Spleen (tissue), 11 donors: ENCODE measurements at regions not wholly inside any gene's neighbourhood (a gene's known extent, or its start where the extent isn't known, plus 50 kb on each side); places are given as distances from the start of the nearest gene placed in this dataset.

ENCODE experiments used
- DNase-seq: peaks from one replicate; pipeline ENCODE4 v3.0.0-alpha.2; 2020
- H3K27ac ChIP-seq, 8 donors: fragments of 200-600 bp; sonication (generic) in 7 of 8; 1 replicate in 4 of 8; 2 replicates in 4 of 8; pipeline versions ENCODE4 v1.5.0 to v1.8.0; 2016 to 2021; ENCODE audit warnings: inconsistent platforms in 4 of 8, mild to moderate bottlenecking in 4 of 8, moderate library complexity in 1 of 8
- H3K27me3 ChIP-seq, 7 donors: fragments of 200-600 bp; sonication (generic) in 6 of 7; replicated peaks in 1 of 7; 1 replicate in 4 of 7; 2 replicates in 3 of 7; pipeline versions ENCODE4 v1.5.0 to v1.8.0; 2016 to 2021; ENCODE audit warnings: inconsistent platforms in 3 of 7, mild to moderate bottlenecking in 1 of 7
- H3K36me3 ChIP-seq, 6 donors: fragments of 200-600 bp; sonication (generic) in 5 of 6; 1 replicate in 4 of 6; 2 replicates in 2 of 6; pipeline versions ENCODE4 v1.5.0 to v1.8.0; 2016 to 2021; ENCODE audit warnings: inconsistent platforms in 2 of 6
- H3K4me1 ChIP-seq, 6 donors: fragments of 200-600 bp; sonication (generic) in 5 of 6; 1 replicate in 3 of 6; 2 replicates in 3 of 6; pipeline versions ENCODE4 v1.5.0 to v1.8.0; 2016 to 2021; ENCODE audit warnings: inconsistent platforms in 3 of 6
- H3K4me3 ChIP-seq, 8 donors: fragments of 200-600 bp; sonication (generic) in 7 of 8; 1 replicate in 4 of 8; 2 replicates in 4 of 8; pipeline versions ENCODE4 v1.5.0 to v1.8.0; 2016 to 2021; ENCODE audit warnings: inconsistent platforms in 4 of 8, mild to moderate bottlenecking in 4 of 8, moderate library complexity in 2 of 8
- H3K9me3 ChIP-seq, 8 donors: fragments of 200-600 bp; sonication (generic) in 7 of 8; 1 replicate in 4 of 8; 2 replicates in 4 of 8; pipeline versions ENCODE4 v1.5.0 to v1.8.0; 2016 to 2021; ENCODE audit warnings: inconsistent platforms in 4 of 8
- POLR2A ChIP-seq, 3 donors: fragments of 450-650 bp; IDR thresholded peaks; one replicate each; pipeline ENCODE4 v1.5.1; 2017; ENCODE audit warnings: antibody characterized with exemption in 3 of 3, mild to moderate bottlenecking in 1 of 3
- POLR2AphosphoS5 ChIP-seq, 3 donors: sonication (generic); formaldehyde crosslinking; IDR thresholded peaks; one replicate each; pipeline ENCODE4 v1.5.1; 2017; ENCODE audit warnings: antibody characterized with exemption in 3 of 3
- WGBS, 5 donors: extraction: QIAGEN DNeasy Blood & Tissue Kit in 3 of 5; methylation state at CpG; one replicate each; pipeline versions ENCODE4 v1.1.5 to v1.1.7; 2013 to 2018; 5-methylcytosine and 5-hydroxymethylcytosine counted together
- intact Hi-C: fragments of 100-400 bp; cut with DNase I; formaldehyde crosslinking; loops from one replicate; pipeline ENCODE4 v1.15.0; 2023; ENCODE audit warnings: low total_unique reads
- TF ChIP-seq, protein P1 (sequence below), 11 experiments: fragments of 200-600 bp in 7 of 11; fragments of 450-650 bp in 4 of 11; sonication (generic) in 4 of 11; IDR thresholded peaks in 8 of 11; conservative IDR thresholded peaks in 3 of 11; 1 replicate in 7 of 11; 2 replicates in 4 of 11; pipeline versions ENCODE4 v1.4.0 to v1.8.0; 2016 to 2021; ENCODE audit warnings: antibody characterized with exemption in 11 of 11, inconsistent platforms in 4 of 11, mild to moderate bottlenecking in 1 of 11
- donor health status: healthy with polysubstance abuse.
- donor health status: DM: no; HTN: no; CAD: no; lungs with moderate emphysema.
- donor health status: DM: no; HTN: no; CAD: no.
- donor health status: Bipolar disorder and iron deficiency.
- donor health status: healthy.
- donor health status: DM: no; HTN: no; CAD: no.
- donor health status: DM: yes; HTN: yes; CAD: no.

GRCh38 chr1:199356561-199356960 lies 670.9 kb upstream of the NR5A2 start:
- WGBS, 5 donors = 69 to 87% (median 81%) methylated on average over 2 of the region's 2 CpGs

DNA sequence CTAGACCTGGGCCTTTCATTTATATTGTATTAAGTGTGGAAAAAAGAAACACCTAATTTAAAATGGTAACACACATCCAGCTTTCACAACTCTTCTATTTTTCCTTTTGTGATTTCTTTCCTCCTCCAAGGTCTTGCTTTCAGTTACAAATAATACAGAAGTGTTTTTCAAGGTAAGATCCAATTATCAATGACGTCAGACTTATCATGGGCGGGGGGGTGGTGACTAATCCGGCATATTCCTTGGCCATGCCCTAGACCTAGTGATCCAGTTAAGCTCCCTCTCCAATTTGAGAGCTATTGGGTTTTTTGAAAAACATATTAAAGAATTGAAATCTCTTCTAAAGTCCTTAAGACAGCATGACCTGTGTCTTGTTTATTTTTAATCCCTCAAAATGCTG lies 669.9 kb upstream of the NR5A2 start:
- Histone ChIP-seq H3K9me3 (peaks cover 0 to 5% (median 0%) of the 10 kb centered on the region in 8 donors), H3K4me1 (no peaks in the 10 kb centered on the region), H3K27me3 (no peaks in the 10 kb centered on the region), H3K4me3 (no peak overlapping the region), H3K27ac (no peak overlapping the region), H3K36me3 (no peaks in the 10 kb centered on the region)
- 86 to 97% (median 91%) methylated on average over 3 of the region's 3 CpGs for WGBS, 5 donors
- DNase-seq = no peak
- no peak for TF ChIP-seq POLR2AphosphoS5 (IDR thresholded peaks at IDR 0.05)
- TF ChIP-seq POLR2A (IDR thresholded peaks at IDR 0.05) = no peak
- TF ChIP-seq, protein P1, sequence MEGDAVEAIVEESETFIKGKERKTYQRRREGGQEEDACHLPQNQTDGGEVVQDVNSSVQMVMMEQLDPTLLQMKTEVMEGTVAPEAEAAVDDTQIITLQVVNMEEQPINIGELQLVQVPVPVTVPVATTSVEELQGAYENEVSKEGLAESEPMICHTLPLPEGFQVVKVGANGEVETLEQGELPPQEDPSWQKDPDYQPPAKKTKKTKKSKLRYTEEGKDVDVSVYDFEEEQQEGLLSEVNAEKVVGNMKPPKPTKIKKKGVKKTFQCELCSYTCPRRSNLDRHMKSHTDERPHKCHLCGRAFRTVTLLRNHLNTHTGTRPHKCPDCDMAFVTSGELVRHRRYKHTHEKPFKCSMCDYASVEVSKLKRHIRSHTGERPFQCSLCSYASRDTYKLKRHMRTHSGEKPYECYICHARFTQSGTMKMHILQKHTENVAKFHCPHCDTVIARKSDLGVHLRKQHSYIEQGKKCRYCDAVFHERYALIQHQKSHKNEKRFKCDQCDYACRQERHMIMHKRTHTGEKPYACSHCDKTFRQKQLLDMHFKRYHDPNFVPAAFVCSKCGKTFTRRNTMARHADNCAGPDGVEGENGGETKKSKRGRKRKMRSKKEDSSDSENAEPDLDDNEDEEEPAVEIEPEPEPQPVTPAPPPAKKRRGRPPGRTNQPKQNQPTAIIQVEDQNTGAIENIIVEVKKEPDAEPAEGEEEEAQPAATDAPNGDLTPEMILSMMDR (IDR thresholded peaks at IDR 0.05 in 8 of 11, conservative IDR thresholded peaks at IDR 0.05 in 3 of 11) = no peak
- intact Hi-C loops = no loop called here

More at GRCh38 chr1:199356561-199356960, 670.9 kb upstream of the NR5A2 start:
- no peak for TF ChIP-seq POLR2A (IDR thresholded peaks at IDR 0.05)
- TF ChIP-seq, protein P1 (IDR thresholded peaks at IDR 0.05 in 8 of 11, conservative IDR thresholded peaks at IDR 0.05 in 3 of 11) = no peak
- no peak for TF ChIP-seq POLR2AphosphoS5 (IDR thresholded peaks at IDR 0.05)
- no peaks in the 10 kb centered on the region for H3K36me3 ChIP-seq
- no peak for DNase-seq
- no peaks in the 10 kb centered on the region for H3K4me1 ChIP-seq
- H3K27ac ChIP-seq = no peak overlapping the region
- intact Hi-C loops = no loop called here
- H3K27me3 ChIP-seq = no peaks in the 10 kb centered on the region
- H3K4me3 ChIP-seq = no peak overlapping the region
- peaks cover 0 to 5% (median 0%) of the 10 kb centered on the region in 8 donors for H3K9me3 ChIP-seq

GRCh38 chr1:199362996-199363395 lies 664.5 kb upstream of the NR5A2 start:
- WGBS, 5 donors = 85 to 95% (median 90%) methylated on average over 1 of the region's 1 CpG
- no peak overlapping the region for H3K4me3 ChIP-seq
- no peak overlapping the region for H3K27ac ChIP-seq
- TF ChIP-seq, protein P1 (IDR thresholded peaks at IDR 0.05 in 8 of 11, conservative IDR thresholded peaks at IDR 0.05 in 3 of 11) = no peak
- TF ChIP-seq POLR2A (IDR thresholded peaks at IDR 0.05) = no peak
- no peak for TF ChIP-seq POLR2AphosphoS5 (IDR thresholded peaks at IDR 0.05)
- H3K9me3 ChIP-seq = no peaks in the 10 kb centered on the region
- DNase-seq = no peak
- no peaks in the 10 kb centered on the region for H3K36me3 ChIP-seq
- H3K27me3 ChIP-seq = no peaks in the 10 kb centered on the region
- intact Hi-C loops = no loop called here
- no peaks in the 10 kb centered on the region for H3K4me1 ChIP-seq

GRCh38 chr1:199373139-199373538 lies 654.4 kb upstream of the NR5A2 start:
- Histone ChIP-seq H3K4me3 (no peak overlapping the region), H3K4me1 (no peaks in the 10 kb centered on the region), H3K27ac (no peak overlapping the region), H3K9me3 (peaks cover 0 to 17% (median 13%) of the 10 kb centered on the region in 8 donors), H3K27me3 (no peaks in the 10 kb centered on the region), H3K36me3 (no peaks in the 10 kb centered on the region)
- TF ChIP-seq POLR2AphosphoS5 (IDR thresholded peaks at IDR 0.05) = no peak
- TF ChIP-seq, protein P1 (IDR thresholded peaks at IDR 0.05 in 8 of 11, conservative IDR thresholded peaks at IDR 0.05 in 3 of 11) = no peak
- no peak for TF ChIP-seq POLR2A (IDR thresholded peaks at IDR 0.05)
- intact Hi-C loops = no loop called here
- DNase-seq = no peak
- WGBS, 5 donors = 38 to 59% (median 47%) methylated on average over 2 of the region's 2 CpGs
